K562 (cell line): ENCODE measurements at regions not wholly inside any gene's neighbourhood (a gene's known extent, or its start where the extent isn't known, plus 50 kb on each side); places are given as distances from the start of the nearest gene placed in this dataset.

Source experiments
- CTCF ChIP-seq, 3 experiments: IDR thresholded peaks in 2 of 3; conservative IDR thresholded peaks in 1 of 3; 2 replicates each; pipeline ENCODE4 v1.5.1; 2011 to 2012; ENCODE audit warnings: low read length in 3 of 3, mild to moderate bottlenecking in 3 of 3, control low read depth in 2 of 3, improper control_type of control experiment in 1 of 3, inconsistent platforms in 1 of 3, low read depth in 1 of 3, mixed read lengths in 1 of 3, moderate library complexity in 1 of 3; ENCODE audit not compliant: insufficient read depth in 2 of 3
- E2F4 ChIP-seq: sonication (generic); formaldehyde crosslinking; IDR thresholded peaks from 2 replicates; pipeline ENCODE4 v1.8.0; 2022; ENCODE audit warnings: mild to moderate bottlenecking, low read depth, missing genetic modification reagents
- ETV5 ChIP-seq: sonication (generic); formaldehyde crosslinking; IDR thresholded peaks from 2 replicates; pipeline ENCODE4 v1.4.0; 2020; ENCODE audit warnings: low read depth, mild to moderate bottlenecking, missing genetic modification reagents
- GTF2F1 ChIP-seq: IDR thresholded peaks from 2 replicates; pipeline ENCODE4 v1.6.1; 2011; ENCODE audit warnings: low read depth, low read length, improper control_type of control experiment
- KDM1A ChIP-seq, 2 experiments: fragments of 450-650 bp; IDR thresholded peaks; 2 replicates each; pipeline ENCODE4 v1.6.1; 2016; ENCODE audit warnings: mild to moderate bottlenecking in 2 of 2
- LCOR ChIP-seq: sonication (generic); formaldehyde crosslinking; IDR thresholded peaks from 2 replicates; pipeline ENCODE4 v1.8.0; 2022; ENCODE audit warnings: mild to moderate bottlenecking, missing genetic modification reagents
- NKRF ChIP-seq: fragments of 450-650 bp; IDR thresholded peaks from 2 replicates; pipeline ENCODE4 v1.6.1; 2016; ENCODE audit warnings: borderline replicate concordance
- REST ChIP-seq, 2 experiments: fragments of 450-650 bp; formaldehyde crosslinking in 1 of 2; IDR thresholded peaks; 2 replicates each; pipeline versions ENCODE4 v1.4.0 to v1.6.1; 2014 to 2020; ENCODE audit warnings: mild to moderate bottlenecking in 2 of 2, borderline replicate concordance in 1 of 2, low read depth in 1 of 2
- SMC3 ChIP-seq: conservative IDR thresholded peaks from 2 replicates; pipeline ENCODE4 v1.6.1; 2011; ENCODE audit warnings: low read depth, low read length, improper control_type of control experiment; ENCODE audit not compliant: insufficient read depth
- ZBTB26 ChIP-seq: fragments of 450-650 bp; formaldehyde crosslinking; IDR thresholded peaks from 2 replicates; pipeline ENCODE4 v1.4.0; 2022; ENCODE audit warnings: missing genetic modification characterization
- ZFX ChIP-seq: sonication (generic); formaldehyde crosslinking; IDR thresholded peaks from 2 replicates; pipeline ENCODE4 v1.8.0; 2022; ENCODE audit warnings: mild to moderate bottlenecking, missing genetic modification reagents, moderate library complexity

DNA sequence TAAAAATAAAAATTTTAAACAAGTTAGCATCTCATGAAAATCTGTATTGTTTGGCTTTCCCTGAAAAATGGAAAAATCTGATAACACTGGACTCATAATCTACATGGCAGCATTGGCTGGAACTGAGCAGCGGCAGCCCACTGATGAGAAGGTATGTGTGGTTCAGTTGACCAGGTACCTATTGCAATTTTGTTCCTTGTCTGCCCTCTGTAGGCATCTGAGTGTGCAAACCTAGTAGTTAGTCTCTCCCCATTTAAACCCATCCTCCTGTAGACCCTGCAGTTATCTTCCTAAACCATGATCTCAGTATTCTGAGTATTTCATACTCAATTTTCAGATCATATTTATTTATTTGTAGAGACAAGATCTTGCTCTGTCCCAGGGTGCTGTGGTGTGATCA is 59.4 kb upstream of the SERBP1 start (continued):
- no peak for TF ChIP-seq KDM1A (IDR thresholded peaks at IDR 0.05)
- TF ChIP-seq ZFX (CRISPR knock-in tag) = no peak
- TF ChIP-seq NKRF = no peak
- peak; percentile 54 for TF ChIP-seq SMC3
- TF ChIP-seq LCOR (CRISPR knock-in tag) = no peak
- no peak for TF ChIP-seq GTF2F1
- TF ChIP-seq ETV5 = no peak
- TF ChIP-seq REST (IDR thresholded peaks at IDR 0.05; ENCODE audit: borderline replicate concordance) = peak; percentile 78; the same call in 1 of the 2 replicates
- no peak for TF ChIP-seq REST (CRISPR knock-in tag; IDR thresholded peaks at IDR 0.05; ENCODE audit: low read depth)
- TF ChIP-seq CTCF (IDR thresholded peaks at IDR 0.05 in 2 of 3, conservative IDR thresholded peaks at IDR 0.05 in 1 of 3; ENCODE audit: insufficient read depth in 2 of 3, low read depth in 1 of 3, low read length in 3 of 3) = peak; percentile 41 to 76 (median 49); a peak in 5 of 6 replicates
- no peak for TF ChIP-seq E2F4 (CRISPR knock-in tag)
- no peak for TF ChIP-seq ZBTB26 (CRISPR knock-in tag)
